ENCODE measurements at regions not wholly inside any gene's neighbourhood (a gene's known extent, or its start where the extent isn't known, plus 50 kb on each side); places are given as distances from the start of the nearest gene placed in this dataset.

- intact Hi-C loops (cut with DNase I; ENCODE audit: low total_unique reads): no loop called here
Measured at GRCh38 chr10:106327747-106328146, 836.8 kb downstream of the SORCS1 start.

GRCh38 chr10:106320876-106321275, 843.6 kb downstream of the SORCS1 start:
- no peaks in the 10 kb centered on the region for H3K27me3 ChIP-seq
- H3K27ac ChIP-seq: no peak overlapping the region
- H3K9me3 ChIP-seq: no peaks in the 10 kb centered on the region
- no peaks in the 10 kb centered on the region for H3K36me3 ChIP-seq
- intact Hi-C loops (cut with DNase I; ENCODE audit: low total_unique reads): no loop called here
- no peak for TF ChIP-seq CTCF (IDR thresholded peaks at IDR 0.05)
- TF ChIP-seq POLR2A (IDR thresholded peaks at IDR 0.05): no peak
- no peaks in the 10 kb centered on the region for H3K4me1 ChIP-seq
- H3K4me3 ChIP-seq: no peak overlapping the region
- no peak for DNase-seq

More at GRCh38 chr10:106327747-106328146, 836.8 kb downstream of the SORCS1 start:
- H3K27ac ChIP-seq: no peak overlapping the region
- TF ChIP-seq CTCF (IDR thresholded peaks at IDR 0.05) (no peak), POLR2A (IDR thresholded peaks at IDR 0.05) (no peak)
- no peaks in the 10 kb centered on the region for H3K9me3 ChIP-seq
- no peaks in the 10 kb centered on the region for H3K36me3 ChIP-seq
- H3K4me3 ChIP-seq: no peak overlapping the region
- DNase-seq: no peak
- H3K27me3 ChIP-seq: no peaks in the 10 kb centered on the region
- H3K4me1 ChIP-seq: no peaks in the 10 kb centered on the region

GRCh38 chr10:106320078-106320477, 844.4 kb downstream of the SORCS1 start:
- no peaks in the 10 kb centered on the region for H3K4me1 ChIP-seq
- TF ChIP-seq CTCF (IDR thresholded peaks at IDR 0.05) (no peak), POLR2A (IDR thresholded peaks at IDR 0.05) (no peak)
- no peak overlapping the region for H3K27ac ChIP-seq
- DNase-seq: no peak
- intact Hi-C loops (cut with DNase I; ENCODE audit: low total_unique reads): no loop called here
- H3K4me3 ChIP-seq: no peak overlapping the region
- H3K27me3 ChIP-seq: no peaks in the 10 kb centered on the region
- H3K36me3 ChIP-seq: no peaks in the 10 kb centered on the region
- H3K9me3 ChIP-seq: no peaks in the 10 kb centered on the region

GRCh38 chr10:106317554-106317953, 847.0 kb downstream of the SORCS1 start:
- no peak overlapping the region for H3K27ac ChIP-seq
- no peak for TF ChIP-seq POLR2A (IDR thresholded peaks at IDR 0.05)
- TF ChIP-seq CTCF (IDR thresholded peaks at IDR 0.05): no peak
- no peaks in the 10 kb centered on the region for H3K36me3 ChIP-seq
- no peaks in the 10 kb centered on the region for H3K27me3 ChIP-seq
- H3K4me3 ChIP-seq: no peak overlapping the region
- DNase-seq: no peak
- no peaks in the 10 kb centered on the region for H3K9me3 ChIP-seq
- intact Hi-C loops (cut with DNase I; ENCODE audit: low total_unique reads): no loop called here
- H3K4me1 ChIP-seq: no peaks in the 10 kb centered on the region

GRCh38 chr10:106313041-106313440, 851.5 kb downstream of the SORCS1 start:
- TF ChIP-seq POLR2A (IDR thresholded peaks at IDR 0.05): no peak
- TF ChIP-seq CTCF (IDR thresholded peaks at IDR 0.05): no peak
- Histone ChIP-seq H3K36me3 (no peaks in the 10 kb centered on the region), H3K27ac (no peak overlapping the region), H3K27me3 (no peaks in the 10 kb centered on the region), H3K9me3 (no peaks in the 10 kb centered on the region), H3K4me3 (no peak overlapping the region), H3K4me1 (no peaks in the 10 kb centered on the region)
- intact Hi-C loops (cut with DNase I; ENCODE audit: low total_unique reads): no loop called here
- DNase-seq: no peak

All from uterus (tissue), 3 donors.